Uterus (tissue), 2 donors: ENCODE measurements at regions not wholly inside any gene's neighbourhood (a gene's known extent, or its start where the extent isn't known, plus 50 kb on each side); places are given as distances from the start of the nearest gene placed in this dataset.

Source experiments
- POLR2A ChIP-seq, 2 donors: fragments of 450-650 bp; IDR thresholded peaks; one replicate each; pipeline ENCODE4 v1.6.1; 2016; ENCODE audit warnings: antibody characterized with exemption in 2 of 2, mild to moderate bottlenecking in 1 of 2, moderate library complexity in 1 of 2
- TF ChIP-seq, protein P1 (sequence below), 4 experiments: fragments of 200-600 bp in 2 of 4; fragments of 450-650 bp in 2 of 4; sonication (generic) in 2 of 4; IDR thresholded peaks; one replicate each; pipeline ENCODE4 v1.5.1; 2016 to 2019; ENCODE audit warnings: antibody characterized with exemption in 4 of 4, mild to moderate bottlenecking in 2 of 4, moderate library complexity in 1 of 4

DNA sequence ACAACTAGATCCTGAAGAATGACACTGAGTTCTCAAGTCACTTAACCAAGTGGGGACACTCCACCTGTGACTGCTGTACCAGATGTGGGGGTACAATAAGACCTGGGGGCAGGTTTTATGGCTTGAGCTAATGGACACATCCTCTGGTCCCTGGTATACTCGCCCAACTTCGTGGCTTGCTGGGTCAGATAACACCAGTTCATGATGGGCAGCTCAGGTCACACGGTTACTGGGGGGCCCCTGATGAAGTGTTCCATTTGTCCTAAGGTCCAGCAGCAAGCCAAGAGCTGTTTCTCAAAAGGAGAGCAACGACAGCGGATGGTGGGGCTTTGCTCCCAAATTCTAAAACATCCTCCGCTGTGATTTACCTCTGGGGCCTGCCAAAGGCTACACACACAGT, 1368.4 kb downstream of the BRD1 start:
- TF ChIP-seq POLR2A (IDR thresholded peaks at IDR 0.05): no peak
- TF ChIP-seq, protein P1, sequence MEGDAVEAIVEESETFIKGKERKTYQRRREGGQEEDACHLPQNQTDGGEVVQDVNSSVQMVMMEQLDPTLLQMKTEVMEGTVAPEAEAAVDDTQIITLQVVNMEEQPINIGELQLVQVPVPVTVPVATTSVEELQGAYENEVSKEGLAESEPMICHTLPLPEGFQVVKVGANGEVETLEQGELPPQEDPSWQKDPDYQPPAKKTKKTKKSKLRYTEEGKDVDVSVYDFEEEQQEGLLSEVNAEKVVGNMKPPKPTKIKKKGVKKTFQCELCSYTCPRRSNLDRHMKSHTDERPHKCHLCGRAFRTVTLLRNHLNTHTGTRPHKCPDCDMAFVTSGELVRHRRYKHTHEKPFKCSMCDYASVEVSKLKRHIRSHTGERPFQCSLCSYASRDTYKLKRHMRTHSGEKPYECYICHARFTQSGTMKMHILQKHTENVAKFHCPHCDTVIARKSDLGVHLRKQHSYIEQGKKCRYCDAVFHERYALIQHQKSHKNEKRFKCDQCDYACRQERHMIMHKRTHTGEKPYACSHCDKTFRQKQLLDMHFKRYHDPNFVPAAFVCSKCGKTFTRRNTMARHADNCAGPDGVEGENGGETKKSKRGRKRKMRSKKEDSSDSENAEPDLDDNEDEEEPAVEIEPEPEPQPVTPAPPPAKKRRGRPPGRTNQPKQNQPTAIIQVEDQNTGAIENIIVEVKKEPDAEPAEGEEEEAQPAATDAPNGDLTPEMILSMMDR (IDR thresholded peaks at IDR 0.05): no peak
